ENCODE measurements at regions not wholly inside any gene's neighbourhood (a gene's known extent, or its start where the extent isn't known, plus 50 kb on each side); places are given as distances from the start of the nearest gene placed in this dataset.
"Not testable (repeated sequence)": the region's sequence is repeated elsewhere in the genome, so short reads cannot be mapped to it uniquely, and the experiment has no call there.

DNA sequence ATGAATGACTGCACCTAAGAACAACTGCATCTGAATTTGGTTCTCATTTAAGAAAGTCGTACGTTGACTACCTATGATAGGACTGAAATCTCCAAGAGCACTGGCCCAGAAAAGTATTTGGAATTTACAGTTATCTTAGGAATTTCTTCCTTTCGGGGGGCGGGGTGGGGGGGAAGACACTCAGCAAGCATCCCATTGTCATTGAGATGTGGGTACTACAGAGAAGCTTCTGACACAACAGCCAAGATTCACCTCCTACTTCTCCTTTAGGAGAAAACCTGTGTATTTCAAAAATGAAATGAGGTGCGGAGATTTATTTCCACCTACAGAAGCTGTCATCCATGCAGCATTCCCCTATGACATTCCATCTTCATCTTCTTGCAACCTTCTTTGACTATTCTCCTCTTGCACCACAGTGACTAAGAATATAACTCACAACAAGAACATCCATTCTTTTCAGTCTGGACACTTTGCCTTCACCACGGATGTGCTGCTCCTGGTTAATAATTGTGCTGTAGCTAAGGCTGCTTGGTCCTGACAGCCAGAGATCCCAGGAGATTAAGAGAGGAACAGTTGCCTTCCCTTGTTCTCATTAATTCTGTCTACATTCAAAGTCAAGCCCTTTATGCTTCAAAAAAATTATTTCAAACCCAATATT is 98.4 kb upstream of the FRMD4A start:
- no peak for DNase-seq (ENCODE audit: low read depth in 1 of 2, low spot score in 1 of 2)

DNA sequence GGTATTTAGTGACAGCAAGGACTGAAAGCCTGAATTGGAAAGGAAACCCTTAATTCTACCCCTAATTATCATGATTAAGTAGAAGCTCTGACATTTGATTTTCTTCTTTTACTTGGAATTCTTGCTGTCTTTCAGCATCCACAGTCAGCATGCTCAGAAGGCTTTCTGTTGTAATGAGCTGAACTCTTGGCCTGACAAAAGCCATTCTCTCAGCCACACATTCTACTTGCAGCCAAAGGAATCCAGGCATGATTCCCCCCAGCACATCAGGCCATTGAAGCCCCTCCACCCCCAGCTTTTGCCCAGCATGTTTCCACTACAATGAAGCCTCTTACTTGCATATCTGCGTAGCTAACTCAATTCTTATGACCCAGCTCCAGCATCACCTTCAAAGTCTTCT is 94.3 kb upstream of the FRMD4A start:
- no peak for DNase-seq (ENCODE audit: low read depth in 1 of 2, low spot score in 1 of 2)

DNA sequence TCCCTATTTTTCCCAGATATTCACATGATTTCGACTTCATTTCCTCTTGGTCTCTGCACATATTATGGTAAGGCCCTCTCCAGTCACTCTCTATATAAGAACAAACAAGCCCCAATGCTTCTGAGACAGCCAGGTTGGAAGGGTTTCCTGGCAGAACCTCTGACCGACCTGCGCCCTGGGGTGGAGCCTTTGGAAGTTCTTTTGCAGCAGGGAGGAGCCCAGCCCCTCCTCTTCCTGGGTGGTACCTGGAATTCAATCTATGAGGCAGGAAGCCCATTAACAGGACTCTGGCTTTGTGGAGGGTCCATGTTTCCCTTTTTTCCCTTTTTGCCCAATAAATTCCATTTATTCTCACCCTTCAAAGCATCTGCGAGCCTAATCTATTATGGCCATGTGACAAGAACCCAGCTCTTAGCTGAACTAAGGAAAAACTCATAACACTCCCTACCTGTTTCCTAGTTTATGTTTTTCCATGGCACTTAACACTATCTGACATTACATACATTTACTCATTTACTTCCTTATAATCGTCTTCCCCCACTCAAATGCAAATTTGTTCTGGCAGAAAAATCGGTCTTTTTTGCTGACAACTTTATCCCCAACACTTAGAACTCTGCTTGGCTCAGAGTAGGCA is 92.5 kb upstream of the FRMD4A start:
- DNase-seq (ENCODE audit: low read depth in 1 of 2, low spot score in 1 of 2): no peak

DNA sequence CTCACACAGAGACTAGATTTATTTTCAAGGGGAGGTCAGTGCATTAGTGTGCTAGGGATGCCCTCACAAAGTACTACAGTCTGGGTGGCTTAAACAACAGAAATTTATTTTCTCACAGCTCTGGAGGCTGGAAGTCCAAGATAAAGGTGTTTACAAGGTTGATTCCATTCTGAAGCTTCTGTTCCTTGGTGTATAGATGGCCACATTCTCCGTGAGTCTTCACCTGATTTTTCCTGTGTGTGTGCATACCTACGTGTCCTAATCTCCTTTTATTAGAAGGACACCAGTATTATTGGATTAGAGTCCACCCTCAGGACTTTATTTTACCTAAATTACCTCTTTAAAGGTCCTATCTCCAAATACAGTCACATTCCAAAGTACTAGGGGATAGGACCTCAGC is 91.7 kb upstream of the FRMD4A start:
- no peak for DNase-seq (ENCODE audit: low read depth in 1 of 2, low spot score in 1 of 2)

DNA sequence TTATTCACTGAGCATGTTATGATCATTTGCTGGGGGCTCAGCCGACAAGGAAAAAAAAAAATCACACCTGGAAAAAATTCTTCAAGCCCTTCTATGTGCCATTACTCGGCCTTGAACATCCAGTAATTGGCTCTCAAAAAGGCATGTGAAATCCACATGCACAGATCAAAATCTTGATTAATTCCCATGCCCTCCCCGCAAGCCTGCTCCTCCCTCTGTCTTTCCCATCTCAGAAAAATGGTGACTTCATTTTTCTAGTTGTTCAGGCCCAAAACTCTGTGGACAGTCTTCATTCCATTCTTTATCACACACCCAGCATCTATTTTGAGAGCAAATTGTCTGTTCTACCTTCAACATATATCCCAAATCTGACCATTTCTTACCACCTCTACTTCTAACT is 91.2 kb upstream of the FRMD4A start:
- no peak for DNase-seq (ENCODE audit: low read depth in 1 of 2, low spot score in 1 of 2)

DNA sequence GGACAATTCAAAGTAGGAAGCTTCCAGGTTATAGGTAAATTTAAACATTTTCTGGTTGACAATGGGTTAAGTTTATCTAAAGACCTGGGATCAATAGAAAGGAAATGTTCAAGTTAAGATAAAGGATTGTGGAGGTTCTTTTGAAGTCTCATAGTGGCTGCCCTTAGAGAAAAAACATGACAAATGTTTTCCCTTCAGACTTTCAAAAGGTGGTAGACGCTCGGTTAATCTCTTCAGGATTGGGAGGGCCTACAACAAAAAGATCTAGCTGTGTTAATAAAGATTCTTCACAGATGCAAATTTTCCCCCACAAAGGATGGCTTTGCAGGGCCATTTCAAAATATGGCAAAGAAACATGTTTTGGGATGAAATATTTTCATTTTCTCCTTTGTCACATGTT is 86.6 kb upstream of the FRMD4A start:
- DNase-seq (ENCODE audit: low read depth in 1 of 2, low spot score in 1 of 2): not testable (repeated sequence)

DNA sequence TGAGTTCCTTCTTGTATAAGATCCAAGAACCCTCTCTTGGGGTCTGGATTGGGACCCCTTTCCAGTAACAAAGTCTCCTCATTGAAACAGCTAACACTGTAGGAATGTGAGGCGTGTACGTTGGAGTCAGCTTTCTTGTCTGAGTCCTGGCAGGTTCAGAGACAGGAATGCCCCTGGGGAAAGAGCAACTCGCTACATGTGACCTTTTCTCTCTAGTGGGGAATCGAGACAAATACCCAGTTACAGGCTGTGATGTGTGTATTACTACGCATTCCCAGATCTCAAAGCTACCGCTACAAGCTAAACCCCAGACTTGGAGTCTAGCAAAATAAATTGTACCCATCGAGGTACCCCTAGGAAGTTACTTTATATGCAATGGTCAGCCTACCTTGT is 85.6 kb upstream of the FRMD4A start:
- no peak for DNase-seq (ENCODE audit: low read depth in 1 of 2, low spot score in 1 of 2)

DNA sequence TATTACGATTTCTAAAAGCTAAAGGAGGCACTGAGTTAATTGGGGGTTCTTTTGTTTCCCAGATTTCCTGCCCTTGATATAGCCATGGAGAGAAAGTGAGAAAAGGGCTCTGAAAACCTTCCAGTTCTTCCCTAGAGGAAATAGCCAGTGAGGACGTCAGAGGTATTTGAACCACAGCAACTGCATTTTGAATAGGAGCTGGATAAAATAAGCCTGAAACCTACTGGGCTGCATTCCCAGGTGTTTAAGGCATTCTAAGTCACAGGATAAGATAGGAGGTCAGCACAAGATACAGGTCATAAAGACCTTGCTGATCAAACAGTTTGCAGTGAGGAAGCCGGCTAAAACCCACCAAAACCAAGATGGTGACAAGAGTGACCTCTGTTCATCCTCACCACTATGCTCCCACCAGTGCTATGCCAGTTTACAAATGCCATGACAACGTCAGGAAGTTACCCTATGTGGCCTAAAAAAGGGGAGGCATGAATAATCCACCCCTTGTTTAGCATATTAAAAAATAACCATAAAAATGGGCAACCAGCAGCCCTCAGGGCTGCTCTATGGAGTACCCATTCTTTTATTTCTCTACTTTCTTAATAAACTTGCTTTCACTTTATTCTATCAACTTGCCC is 85.1 kb upstream of the FRMD4A start:
- DNase-seq (ENCODE audit: low read depth in 1 of 2, low spot score in 1 of 2): no peak

DNA sequence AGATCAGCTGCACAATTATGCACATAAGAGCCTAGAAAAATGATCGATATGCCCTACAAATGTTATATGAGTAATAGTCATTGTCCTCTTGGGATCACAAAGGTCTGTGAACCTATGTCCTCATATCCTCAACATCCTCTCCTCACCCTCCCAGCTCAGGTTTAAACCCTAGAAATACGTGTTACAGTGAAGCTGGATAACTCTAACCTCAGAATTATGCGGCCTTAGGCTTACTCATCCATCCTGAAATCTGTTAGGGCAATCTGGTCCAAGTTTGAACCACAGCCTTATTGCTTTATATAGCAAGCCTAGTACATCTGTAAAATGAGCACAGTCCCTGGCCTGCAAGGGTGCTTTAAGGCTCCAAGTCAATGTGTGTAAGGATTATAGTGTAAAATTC is 84.2 kb upstream of the FRMD4A start:
- no peak for DNase-seq (ENCODE audit: low read depth in 1 of 2, low spot score in 1 of 2)

DNA sequence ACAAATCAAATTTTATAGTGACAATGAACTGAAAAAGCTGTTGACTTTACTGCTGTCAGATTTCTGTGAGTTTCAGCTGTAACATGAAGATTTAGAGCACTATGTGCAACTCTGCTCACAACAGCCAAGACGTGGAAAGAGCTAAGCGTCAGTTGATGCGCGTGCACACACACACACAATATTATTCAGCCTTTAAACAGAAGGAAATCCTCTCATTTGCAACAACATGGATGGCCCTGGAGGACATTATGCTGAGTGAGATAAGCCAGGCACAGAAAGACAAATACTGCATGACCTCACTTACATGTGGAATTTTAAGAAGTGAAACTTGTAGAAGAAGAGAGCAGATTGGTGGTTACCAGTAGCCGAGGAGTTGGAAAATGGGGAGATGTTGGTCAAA is 82.8 kb upstream of the FRMD4A start:
- no peak for DNase-seq (ENCODE audit: low read depth in 1 of 2, low spot score in 1 of 2)

DNA sequence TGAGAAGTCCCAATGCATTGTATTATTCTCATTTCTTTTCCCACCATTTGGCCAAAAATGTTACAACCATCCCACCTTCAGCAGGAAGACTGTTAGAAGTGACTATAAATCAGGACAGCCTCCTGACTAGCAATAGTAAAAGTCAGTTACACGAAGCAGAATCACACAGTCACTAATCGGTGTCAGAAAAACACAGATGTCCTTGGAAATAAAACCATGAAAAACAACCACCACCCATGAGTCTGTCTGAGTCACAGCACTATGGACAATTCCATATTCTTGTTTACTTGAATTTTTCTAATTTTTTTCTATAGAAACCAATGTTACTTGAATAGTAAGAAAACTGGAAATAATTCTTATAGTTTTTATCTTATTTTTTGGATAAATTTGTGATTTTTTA is 81.9 kb upstream of the FRMD4A start:
- no peak for DNase-seq (ENCODE audit: low read depth in 1 of 2, low spot score in 1 of 2)

DNA sequence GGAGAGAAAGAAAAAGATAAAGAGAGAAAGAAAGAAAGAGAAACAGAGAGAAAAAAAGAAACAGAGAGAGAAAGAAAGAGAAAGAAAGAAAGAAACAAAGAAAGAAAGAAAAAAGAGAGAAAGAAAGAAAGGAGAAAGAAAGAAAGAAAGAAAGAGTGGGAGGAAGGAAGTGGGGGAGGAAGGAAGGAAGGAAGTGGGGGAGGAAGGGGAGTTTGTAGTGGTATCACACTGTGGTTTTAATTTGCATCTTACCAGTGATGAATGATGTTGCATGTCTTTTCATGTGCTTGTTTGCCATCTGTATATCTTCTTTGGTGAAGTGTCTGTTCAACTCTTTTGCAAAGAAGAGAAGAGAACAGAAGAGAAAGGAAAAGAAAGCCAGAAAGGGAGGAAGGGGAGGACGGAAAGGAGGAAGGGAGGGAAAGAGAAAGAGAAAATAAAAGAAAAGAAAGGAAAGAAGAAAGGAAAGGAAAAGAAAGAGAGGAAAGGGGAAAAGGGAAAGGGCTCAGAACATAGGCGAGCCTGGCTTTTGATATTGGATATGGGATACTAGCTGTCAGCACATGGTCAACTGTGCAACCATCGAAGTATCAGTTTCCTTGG is 79.2 kb upstream of the FRMD4A start:
- no peak for DNase-seq (ENCODE audit: low read depth in 1 of 2, low spot score in 1 of 2)

DNA sequence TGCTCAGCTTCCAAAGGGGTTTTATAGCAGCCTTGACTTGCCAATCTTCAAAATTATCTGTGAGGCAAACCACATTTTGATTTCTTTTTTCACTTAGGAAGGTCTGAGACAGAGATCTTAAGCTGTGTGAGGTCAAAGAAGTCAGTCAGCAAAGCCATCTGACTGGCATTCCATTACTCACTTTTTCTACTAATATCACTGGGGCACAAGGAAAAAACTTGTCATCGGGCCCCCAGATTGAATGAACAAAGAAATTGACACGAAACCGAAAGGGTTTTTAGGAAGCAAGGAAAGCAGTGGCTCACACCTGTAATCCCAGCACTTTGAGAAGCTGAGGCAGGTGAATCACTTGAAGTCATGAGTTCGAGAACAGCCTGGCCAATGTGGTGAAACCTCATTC is 78.5 kb upstream of the FRMD4A start:
- DNase-seq (ENCODE audit: low read depth in 1 of 2, low spot score in 1 of 2): peak in 1 of 2 donors; percentile 6

DNA sequence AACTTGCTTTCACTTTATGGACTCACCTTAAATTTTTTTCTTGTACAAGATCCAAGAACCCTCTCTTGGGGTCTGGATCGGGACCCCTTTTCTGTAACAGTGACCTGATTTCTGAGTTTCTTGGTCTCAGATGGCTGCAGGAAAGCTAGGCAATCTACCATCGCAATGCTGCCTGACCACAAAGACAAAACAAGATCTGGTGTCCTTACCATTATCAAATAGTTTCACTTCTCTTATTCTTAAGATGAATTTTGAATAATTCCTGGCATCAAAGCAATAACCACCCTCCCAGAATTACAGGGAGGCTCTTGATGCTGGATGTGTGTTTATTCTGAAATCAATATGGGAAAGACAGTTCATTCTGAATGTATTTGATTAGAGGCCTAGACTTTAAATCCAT is 77.4 kb upstream of the FRMD4A start:
- DNase-seq (ENCODE audit: low read depth in 1 of 2, low spot score in 1 of 2): no peak

DNA sequence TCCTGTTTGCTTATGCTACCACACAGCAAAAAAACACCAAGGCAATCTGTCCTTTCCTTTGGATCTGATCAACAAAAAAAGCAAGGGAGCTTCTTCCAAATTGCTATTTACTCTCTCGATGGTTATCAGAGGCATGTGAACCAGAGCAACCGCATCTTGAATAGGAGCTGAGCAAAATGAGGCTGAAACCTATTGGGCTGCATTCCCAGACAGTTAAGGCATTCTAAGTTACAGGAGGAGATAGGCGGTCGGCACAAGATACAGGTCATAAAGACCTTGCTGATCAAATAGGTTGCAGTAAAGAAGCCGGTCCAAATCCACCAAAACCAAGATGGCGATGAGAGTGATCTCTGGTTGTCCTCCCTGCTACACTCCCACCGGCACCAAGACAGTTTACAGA is 76.8 kb upstream of the FRMD4A start:
- no peak for DNase-seq (ENCODE audit: low read depth in 1 of 2, low spot score in 1 of 2)

DNA sequence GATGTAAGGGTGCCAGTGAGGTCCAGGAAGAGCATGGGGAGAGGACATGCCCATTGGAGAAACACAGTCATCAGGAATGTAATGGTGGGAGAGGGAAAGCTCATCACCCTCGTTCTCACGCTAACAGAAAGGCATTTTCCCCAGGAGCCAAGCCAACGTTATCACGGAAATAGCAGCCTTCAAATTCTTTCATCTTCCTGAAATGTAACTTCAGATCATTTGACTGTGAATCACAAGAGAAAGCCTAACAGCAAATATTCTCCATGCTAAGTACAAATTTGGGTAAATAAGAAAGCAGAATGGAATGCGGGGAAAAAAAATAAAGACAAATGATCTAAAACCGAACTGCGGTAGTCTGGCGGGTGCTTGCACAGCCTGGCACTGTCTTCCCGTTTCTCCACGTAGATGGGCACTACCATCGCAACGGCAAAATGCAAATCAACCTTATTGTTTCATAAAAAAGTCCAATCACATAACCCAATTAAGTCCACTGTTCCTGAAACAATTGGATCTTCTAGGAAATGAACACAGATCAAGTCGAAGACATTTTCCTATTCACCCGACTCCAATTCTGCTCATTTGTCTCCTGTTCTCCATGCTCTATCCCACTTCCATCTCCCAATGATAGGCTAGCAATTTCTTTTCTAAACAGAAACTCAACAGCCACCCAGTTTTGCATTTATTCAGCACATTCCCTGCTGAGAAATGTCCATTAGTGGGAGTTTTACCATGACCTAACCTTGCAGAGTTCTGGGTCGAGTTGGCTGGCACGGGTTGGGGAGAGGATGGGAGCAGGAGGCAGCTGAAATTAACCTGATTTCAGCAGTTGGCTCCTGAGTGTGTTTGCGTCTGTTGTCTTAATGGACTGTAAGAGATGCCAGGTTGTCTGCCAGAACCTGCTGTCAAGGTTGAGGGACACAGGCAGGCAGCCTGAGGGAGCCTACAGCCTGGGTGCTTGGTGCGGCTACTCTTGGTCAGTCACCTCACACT is 74.6 kb upstream of the FRMD4A start:
- no peak for DNase-seq (ENCODE audit: low read depth in 1 of 2, low spot score in 1 of 2)

DNA sequence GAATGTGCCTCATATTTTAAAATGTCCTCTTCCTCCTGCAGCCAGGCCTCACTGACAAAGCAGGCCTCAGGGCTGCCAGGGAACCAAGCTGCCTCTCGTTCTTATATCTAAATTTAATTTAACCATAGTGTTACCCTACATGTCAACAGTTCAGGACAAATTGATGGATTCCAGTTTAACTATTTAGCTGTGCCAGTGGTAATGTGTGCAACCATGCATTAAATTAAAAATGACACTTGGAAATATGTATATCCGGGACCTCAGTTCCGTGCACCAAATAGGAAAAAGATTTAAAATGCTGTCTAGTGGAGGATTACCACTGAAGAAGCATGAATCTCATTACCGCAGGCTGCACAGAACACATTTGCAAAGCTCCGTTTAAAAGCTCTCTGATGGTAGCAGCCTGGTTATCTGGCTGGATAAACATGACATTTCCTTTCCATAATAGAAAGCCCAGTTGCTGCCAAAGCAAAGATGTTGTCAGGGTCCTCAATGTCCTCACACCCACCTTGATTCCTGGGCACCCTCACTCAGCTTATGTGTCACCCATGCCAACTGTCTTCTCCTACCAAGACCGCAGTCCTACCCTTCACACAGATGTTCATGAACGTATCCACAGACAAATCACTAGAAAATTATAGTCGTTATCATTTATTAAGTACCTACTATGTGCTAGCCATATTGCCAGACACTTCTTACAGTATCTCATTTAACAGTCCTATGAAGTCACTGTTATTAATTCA is 73.3 kb upstream of the FRMD4A start:
- DNase-seq (ENCODE audit: low read depth in 1 of 2, low spot score in 1 of 2): no peak

DNA sequence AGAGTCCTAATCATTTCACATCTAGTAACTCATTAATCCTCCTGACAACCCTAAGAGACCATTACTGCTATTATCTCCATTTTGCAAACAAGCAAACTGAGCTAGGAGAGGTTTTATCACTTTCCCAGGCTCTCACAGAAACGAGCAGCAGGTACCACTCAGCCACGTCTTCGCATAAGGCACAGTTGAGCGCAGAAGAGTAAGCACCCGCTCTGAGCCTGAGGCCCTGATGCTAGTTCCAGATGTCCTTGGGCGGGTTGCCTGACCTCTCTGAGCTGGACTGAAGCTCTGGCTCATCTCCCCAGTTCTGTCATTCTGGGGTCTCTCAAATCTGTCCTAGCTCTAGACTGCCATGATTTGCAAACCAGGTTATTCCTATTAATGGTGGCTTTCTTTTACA is 72.6 kb upstream of the FRMD4A start:
- no peak for DNase-seq (ENCODE audit: low read depth in 1 of 2, low spot score in 1 of 2)

DNA sequence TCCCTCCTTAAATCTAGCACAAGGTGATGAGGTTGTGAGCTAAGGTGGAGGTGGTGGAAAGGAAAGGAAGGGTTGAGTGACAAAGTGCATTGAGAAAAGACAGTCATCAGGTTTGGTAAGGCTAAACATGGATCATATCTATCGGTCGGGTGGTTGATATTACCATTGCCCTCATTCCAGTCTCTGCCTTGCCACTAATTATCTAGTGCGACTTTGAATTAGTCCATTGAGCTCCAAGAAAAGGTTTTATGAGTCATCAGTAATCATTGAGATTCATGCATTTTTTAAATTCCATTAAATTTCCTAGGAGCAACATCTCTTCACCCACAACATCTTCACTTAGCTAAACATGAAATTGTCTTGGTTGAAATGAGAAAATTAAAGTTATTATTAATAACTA is 68.9 kb upstream of the FRMD4A start:
- DNase-seq (ENCODE audit: low read depth in 1 of 2, low spot score in 1 of 2): no peak

DNA sequence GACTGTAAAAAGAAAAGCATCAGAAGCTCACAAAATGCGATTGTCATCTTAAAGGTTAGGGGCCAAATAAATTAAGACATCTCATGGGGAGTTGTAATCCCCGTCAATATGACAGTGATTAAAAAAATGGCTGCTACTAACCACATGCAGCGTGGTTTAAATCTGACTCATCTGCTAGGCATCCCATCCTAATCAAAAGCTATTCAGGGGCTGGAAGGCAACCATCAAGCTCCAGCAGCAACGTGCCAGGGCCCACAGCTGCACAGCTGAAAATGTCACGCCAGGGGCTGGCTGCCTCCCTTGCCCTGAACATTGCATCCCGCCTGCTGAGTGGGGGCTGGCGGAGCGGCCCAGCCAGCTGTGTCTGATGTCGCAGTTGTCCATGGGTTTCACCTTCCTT is 66.3 kb upstream of the FRMD4A start:
- no peak for DNase-seq (ENCODE audit: low read depth in 1 of 2, low spot score in 1 of 2)

Measured in stimulated activated CD4-positive, alpha-beta T cell treated with anti-CD3 and anti-CD28 coated beads, Interleukin-15, amount 100 ng/mL, for 1 hour (primary cell).